IPS-20b (cell line): ENCODE measurements at regions not wholly inside any gene's neighbourhood (a gene's known extent, or its start where the extent isn't known, plus 50 kb on each side); places are given as distances from the start of the nearest gene placed in this dataset.
"Not testable (repeated sequence)": the region's sequence is repeated elsewhere in the genome, so short reads cannot be mapped to it uniquely, and the experiment has no call there.

Experiments used
- H3K27ac ChIP-seq: one replicate; pipeline ENCODE4 v1.5.1; 2013; ENCODE audit warnings: low read length
- H3K27me3 ChIP-seq: 2 replicates; pipeline ENCODE4 v1.6.1; 2013; ENCODE audit warnings: mild to moderate bottlenecking, low read length, inconsistent platforms; ENCODE audit not compliant: insufficient read depth
- H3K36me3 ChIP-seq: 2 replicates; pipeline ENCODE4 v1.6.1; 2013; ENCODE audit warnings: low read depth, mild to moderate bottlenecking, inconsistent platforms, low read length, moderate library complexity; ENCODE audit not compliant: insufficient read depth
- H3K4me1 ChIP-seq: 2 replicates; pipeline ENCODE4 v1.6.1; 2013; ENCODE audit warnings: mild to moderate bottlenecking, control low read depth, inconsistent platforms, low read length, moderate library complexity; ENCODE audit not compliant: insufficient read depth
- H3K4me3 ChIP-seq: 2 replicates; pipeline ENCODE4 v1.5.1; 2013; ENCODE audit warnings: mild to moderate bottlenecking, low read length, inconsistent platforms
- H3K9ac ChIP-seq: 2 replicates; pipeline ENCODE4 v1.6.1; 2013; ENCODE audit warnings: low read depth, mild to moderate bottlenecking, inconsistent platforms, low read length, moderate library complexity
- H3K9me3 ChIP-seq: 2 replicates; pipeline ENCODE4 v1.6.1; 2013; ENCODE audit warnings: mild to moderate bottlenecking, low read depth, low read length, inconsistent platforms; ENCODE audit not compliant: insufficient read depth

DNA sequence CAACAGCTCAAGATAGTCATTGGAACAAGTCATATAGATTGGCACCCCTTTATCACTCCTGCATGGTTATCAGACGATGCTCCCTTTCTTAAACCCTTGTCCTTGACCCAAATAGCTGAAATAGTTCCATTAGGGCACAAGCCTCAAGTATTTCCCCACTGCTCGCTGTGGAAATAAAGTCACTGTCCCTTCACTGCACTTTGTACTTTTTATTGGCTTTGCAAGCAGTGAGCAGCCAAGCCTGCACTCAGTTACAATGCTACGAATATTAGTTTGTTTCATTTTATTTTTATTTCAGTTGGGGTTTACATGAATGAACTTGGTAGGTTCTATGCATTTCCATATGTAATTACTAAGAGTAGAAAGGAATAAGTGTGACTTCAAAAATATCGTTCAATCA lies 1176.4 kb downstream of the BRINP3 start:
- no peaks in the 10 kb centered on the region for H3K9me3 ChIP-seq
- no peak overlapping the region for H3K9ac ChIP-seq
- H3K4me1 ChIP-seq: no peaks in the 10 kb centered on the region
- no peak overlapping the region for H3K27ac ChIP-seq
- H3K36me3 ChIP-seq: no peaks in the 10 kb centered on the region
- H3K4me3 ChIP-seq: no peak overlapping the region
- H3K27me3 ChIP-seq: no peaks in the 10 kb centered on the region

DNA sequence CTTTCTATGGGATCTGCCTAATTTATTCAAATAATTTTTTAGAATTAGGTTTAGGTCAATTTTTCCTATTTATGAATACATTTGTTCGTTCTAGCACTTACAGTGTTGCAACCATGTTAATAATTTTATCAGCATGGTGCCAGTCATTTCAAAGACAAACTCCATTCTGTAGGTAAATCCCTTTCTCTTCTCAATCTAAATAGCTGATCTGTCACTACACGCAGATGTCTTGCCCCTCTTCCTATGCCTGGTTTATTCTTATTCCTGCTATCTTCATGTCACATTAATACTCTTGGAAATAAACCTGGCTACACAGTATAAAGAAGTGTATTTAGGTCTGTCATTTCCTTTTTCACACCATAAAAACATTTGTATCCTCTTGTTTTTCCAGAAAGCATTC lies 1172.4 kb downstream of the BRINP3 start:
- no peaks in the 10 kb centered on the region for H3K27me3 ChIP-seq
- H3K27ac ChIP-seq: no peak overlapping the region
- H3K4me3 ChIP-seq: no peak overlapping the region
- H3K36me3 ChIP-seq: no peaks in the 10 kb centered on the region
- no peaks in the 10 kb centered on the region for H3K4me1 ChIP-seq
- no peak overlapping the region for H3K9ac ChIP-seq
- H3K9me3 ChIP-seq: no peaks in the 10 kb centered on the region

DNA sequence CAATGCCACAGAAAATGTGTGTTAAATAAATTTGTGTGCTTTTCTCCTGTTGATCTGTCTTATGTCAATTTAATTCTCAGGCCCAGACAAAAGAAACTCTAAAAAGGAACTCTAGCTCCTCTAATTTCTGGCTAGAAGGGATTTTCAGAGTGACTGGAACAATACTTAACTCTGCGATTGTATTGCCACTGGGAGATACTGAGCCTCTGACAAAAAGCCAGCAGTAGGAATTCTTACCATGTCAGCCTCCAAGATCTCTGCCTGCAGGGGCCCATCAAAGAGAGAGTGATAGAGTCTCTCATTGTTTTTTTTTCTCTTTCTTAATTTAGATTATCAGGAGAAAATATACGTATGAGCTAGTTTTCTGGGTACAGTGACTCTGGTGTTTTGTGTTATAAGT lies 1165.7 kb downstream of the BRINP3 start:
- no peaks in the 10 kb centered on the region for H3K27me3 ChIP-seq
- H3K36me3 ChIP-seq: no peaks in the 10 kb centered on the region
- H3K4me1 ChIP-seq: peaks cover 19% of the 10 kb centered on the region; the same call in 1 of the 2 replicates
- no peaks in the 10 kb centered on the region for H3K9me3 ChIP-seq
- no peak overlapping the region for H3K4me3 ChIP-seq
- no peak overlapping the region for H3K9ac ChIP-seq
- no peak overlapping the region for H3K27ac ChIP-seq

DNA sequence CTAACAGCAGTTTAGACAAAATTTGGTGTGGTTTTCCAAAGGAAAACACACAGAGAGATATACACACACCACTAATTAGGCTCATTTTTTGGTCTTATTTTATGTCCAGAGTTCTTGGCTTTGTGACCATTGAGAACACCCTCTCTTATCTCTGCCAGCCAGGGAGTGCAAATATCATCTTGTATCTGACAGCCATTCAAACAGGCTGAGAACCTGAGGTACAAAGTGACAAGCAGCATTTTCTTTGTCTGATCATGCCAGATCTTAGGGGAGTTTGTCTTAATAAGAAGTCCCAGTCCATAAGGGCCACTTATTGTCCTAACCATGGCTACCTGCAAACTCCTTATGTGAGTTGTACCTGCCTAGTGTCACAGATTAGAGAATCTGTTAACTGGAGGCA lies 1165.2 kb downstream of the BRINP3 start:
- H3K27ac ChIP-seq: no peak overlapping the region
- peaks cover 19% of the 10 kb centered on the region; the same call in 1 of the 2 replicates for H3K4me1 ChIP-seq
- H3K4me3 ChIP-seq: no peak overlapping the region
- no peaks in the 10 kb centered on the region for H3K27me3 ChIP-seq
- no peaks in the 10 kb centered on the region for H3K9me3 ChIP-seq
- H3K9ac ChIP-seq: no peak overlapping the region
- no peaks in the 10 kb centered on the region for H3K36me3 ChIP-seq

DNA sequence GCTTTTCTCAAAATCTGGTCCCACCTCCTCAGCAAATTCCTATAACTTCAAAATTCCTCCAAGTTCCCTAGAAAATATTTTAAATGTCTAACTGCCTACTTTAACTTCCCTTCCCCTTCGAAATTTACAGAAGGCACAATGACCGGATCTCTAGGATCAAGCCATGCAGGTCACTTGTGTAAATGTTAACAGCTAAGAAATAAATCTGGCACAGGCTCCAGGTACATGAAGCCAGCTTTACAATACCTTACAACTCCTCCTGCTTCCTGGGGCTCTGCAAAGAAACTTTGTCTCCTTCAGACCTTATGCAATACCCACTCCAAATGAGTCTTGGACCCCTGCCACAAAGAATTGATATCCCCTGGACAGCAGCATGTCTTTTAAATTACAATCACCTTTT lies 1164.2 kb downstream of the BRINP3 start:
- Histone ChIP-seq H3K9me3 (no peaks in the 10 kb centered on the region), H3K27me3 (no peaks in the 10 kb centered on the region), H3K36me3 (no peaks in the 10 kb centered on the region), H3K4me3 (no peak overlapping the region), H3K4me1 (peaks cover 19% of the 10 kb centered on the region; the same call in 1 of the 2 replicates), H3K27ac (no peak overlapping the region), H3K9ac (no peak overlapping the region)

DNA sequence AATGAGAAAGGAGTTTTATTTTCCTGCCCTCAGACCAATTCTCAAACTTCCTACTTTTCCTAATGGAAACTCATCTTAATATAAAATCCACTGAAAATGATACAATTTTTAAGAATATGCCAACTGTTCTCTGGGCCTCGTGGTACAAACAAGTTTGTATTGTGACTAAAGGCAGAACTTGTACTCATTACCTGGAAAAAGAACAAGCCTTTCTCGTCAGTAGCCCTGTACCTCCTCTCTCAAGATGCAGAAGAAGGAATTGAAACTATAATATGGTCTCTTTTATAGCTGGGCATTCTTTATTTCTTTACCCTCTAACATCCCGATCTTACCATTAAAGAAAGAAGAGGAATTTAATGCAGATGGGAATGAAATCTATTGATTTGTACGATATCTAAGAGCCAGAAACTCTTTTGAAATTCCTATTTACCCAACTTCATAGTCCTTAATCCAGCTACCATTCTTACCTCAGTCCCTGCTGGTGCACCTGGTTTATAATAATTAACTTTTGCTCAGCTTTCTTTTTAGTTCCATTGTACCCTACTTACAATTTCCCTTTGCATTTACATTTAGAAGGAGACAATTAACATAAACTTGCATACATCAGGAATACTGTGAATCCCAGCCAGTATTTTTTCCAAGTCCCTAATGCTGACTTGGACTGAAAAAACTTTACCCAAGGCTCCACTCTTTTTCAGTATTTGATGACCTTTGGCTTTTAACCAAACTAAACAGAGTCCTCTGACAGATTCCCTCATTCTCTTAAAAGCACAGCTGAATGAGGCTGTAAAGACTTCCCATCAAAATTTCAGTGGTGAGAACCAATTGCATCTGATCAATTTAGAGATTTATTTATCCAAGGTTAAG lies 1162.4 kb downstream of the BRINP3 start:
- Histone ChIP-seq H3K4me3 (no peak overlapping the region), H3K36me3 (no peaks in the 10 kb centered on the region), H3K4me1 (peaks cover 19% of the 10 kb centered on the region; the same call in 1 of the 2 replicates), H3K9me3 (no peaks in the 10 kb centered on the region), H3K9ac (no peak overlapping the region), H3K27me3 (no peaks in the 10 kb centered on the region), H3K27ac (no peak overlapping the region)

DNA sequence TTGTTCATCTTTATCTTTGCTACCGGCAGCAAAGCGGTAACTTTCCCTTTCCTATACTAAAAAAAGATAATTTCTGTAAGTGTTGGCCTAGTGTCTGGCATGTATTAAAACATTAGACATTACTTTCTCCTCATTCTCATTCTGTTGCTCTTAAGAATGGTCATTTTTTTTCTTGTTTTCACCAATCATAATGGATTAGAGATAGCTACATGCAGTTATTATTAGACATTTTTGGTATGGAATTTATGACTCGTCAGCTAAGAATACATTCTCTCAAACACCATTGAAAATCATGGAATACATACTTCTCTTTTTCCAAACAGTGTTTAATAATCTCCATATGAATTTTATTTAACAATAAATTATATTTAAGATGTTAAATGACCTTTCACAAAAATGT lies 1154.6 kb downstream of the BRINP3 start:
- no peaks in the 10 kb centered on the region for H3K4me1 ChIP-seq
- H3K9me3 ChIP-seq: no peaks in the 10 kb centered on the region
- H3K4me3 ChIP-seq: no peak overlapping the region
- H3K27ac ChIP-seq: no peak overlapping the region
- H3K36me3 ChIP-seq: no peaks in the 10 kb centered on the region
- no peak overlapping the region for H3K9ac ChIP-seq
- no peaks in the 10 kb centered on the region for H3K27me3 ChIP-seq

DNA sequence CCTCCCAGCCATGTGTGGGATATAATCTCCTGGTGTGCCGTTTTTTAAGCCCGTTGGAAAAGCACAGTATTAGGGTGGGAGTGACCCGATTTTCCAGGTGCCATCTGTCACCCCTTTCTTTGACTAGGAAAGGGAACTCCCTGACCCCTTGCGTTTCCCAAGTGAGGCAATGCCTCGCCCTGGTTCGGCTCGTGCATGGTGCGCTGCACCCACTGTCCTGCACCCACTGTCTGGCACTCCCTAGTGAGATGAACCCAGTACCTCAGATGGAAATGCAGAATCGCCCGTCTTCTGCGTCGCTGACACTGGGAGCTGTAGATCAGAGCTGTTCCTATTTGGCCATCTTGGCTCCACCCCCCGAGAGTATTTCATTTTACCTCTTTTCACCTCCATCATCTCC lies 1146.6 kb downstream of the BRINP3 start:
- H3K9me3 ChIP-seq, H3K36me3 ChIP-seq, H3K4me1 ChIP-seq, H3K4me3 ChIP-seq, H3K27me3 ChIP-seq, H3K27ac ChIP-seq, H3K9ac ChIP-seq: not testable (repeated sequence)

DNA sequence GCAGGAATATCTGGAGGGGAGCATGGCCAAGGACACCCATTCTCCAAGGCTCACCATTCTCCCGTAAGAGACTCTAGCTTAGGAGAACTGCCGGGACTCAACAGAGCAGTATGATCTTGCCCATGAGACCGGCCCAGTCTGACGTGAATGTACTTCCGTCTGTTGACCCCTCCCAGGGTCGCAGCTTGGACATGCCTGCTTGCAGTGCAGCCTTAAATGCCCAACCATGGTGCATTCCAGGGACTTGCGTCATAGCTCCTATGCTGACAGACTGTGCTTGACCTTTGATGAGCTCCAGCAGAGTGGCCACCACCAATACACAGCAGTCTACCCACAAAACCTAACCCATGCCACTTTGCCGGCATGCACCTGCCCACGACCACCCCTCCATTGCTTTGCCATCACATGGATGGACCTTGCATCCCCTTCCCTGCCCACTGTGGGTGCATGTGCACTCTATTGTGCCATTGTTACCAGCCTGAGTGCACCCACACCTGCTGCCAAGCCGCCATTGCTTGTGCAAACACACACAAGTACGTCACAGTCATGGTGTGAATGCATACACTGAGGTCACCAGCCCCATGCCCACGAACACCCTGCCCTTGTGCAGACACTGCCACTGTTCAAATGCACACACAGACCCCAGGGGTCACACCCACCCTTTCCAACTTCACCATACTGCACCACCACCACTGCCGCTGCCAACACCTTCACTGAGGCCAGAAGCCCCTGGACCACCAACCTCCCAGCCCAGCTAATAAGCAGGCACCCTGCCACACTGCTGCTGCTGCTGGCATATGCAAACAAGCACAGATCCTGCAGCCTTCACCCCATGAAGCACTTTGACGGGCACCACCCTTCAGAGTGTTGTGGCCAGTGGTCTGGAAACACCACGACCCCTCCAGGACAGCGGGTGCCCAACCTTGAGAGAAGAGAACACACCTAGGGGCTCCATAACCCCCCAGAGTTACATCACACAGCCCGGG lies 1141.3 kb downstream of the BRINP3 start:
- Histone ChIP-seq H3K4me1 (no peaks in the 10 kb centered on the region), H3K27ac (no peak overlapping the region), H3K27me3 (no peaks in the 10 kb centered on the region), H3K9me3 (no peaks in the 10 kb centered on the region; the same call in 1 of the 2 replicates), H3K36me3 (no peaks in the 10 kb centered on the region), H3K4me3 (no peak overlapping the region), H3K9ac (no peak overlapping the region)

DNA sequence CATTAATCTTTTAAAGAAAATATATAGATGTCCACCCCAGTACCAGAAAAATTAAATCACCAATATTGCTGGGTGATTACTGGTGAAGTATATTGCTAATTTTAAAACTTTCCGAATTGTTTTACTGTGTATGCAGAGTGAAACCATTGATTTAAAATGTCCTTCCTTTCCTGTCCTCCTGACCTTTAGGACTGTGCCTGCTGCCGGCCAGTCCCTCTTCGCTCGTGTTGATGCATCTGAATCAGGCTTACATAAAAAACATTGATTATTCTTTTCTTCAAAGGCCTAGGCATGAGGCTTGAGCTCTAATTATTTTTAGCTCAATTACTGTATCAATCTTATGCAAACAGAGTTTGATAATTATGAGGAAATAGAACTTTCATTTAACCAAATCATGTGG lies 1128.1 kb downstream of the BRINP3 start:
- no peaks in the 10 kb centered on the region for H3K27me3 ChIP-seq

DNA sequence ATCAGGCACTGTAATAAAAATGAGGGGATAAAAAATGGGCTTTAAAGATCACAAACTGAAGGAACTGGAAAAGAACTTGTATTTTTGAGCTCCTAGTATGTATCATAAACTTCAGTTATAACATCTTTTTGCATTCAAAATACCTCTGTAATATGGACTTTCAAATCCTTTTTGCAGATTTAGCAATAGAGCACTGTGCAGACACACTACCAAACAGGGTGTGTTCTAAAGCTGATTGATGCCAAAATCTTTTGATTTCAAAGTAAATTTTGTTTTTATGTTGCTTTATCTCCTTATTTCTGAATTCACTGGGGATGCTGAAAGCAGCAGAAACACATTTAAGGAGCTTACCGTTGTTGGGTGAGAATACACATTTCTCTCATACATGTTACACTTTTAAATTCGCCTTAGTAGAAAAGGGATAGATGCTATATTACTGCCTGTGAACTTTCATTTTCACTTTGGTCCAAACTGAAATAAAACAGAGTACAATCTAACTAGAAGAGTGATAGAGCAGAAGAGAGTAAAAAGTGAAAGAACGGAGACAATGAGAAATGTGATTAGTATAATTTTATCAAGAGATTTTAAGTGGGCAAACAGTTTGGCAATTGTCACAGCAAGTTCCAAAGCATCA lies 1126.6 kb downstream of the BRINP3 start:
- Histone ChIP-seq H3K27ac (no peak overlapping the region), H3K36me3 (no peaks in the 10 kb centered on the region), H3K9ac (no peak overlapping the region), H3K4me1 (no peaks in the 10 kb centered on the region), H3K27me3 (no peaks in the 10 kb centered on the region), H3K9me3 (no peaks in the 10 kb centered on the region), H3K4me3 (no peak overlapping the region)

More for the DNA sequence above, 1128.1 kb downstream of the BRINP3 start:
- Histone ChIP-seq H3K9ac (no peak overlapping the region), H3K9me3 (no peaks in the 10 kb centered on the region), H3K4me1 (no peaks in the 10 kb centered on the region), H3K27ac (no peak overlapping the region), H3K4me3 (no peak overlapping the region), H3K36me3 (no peaks in the 10 kb centered on the region)
